ENCODE measurements at regions not wholly inside any gene's neighbourhood (a gene's known extent, or its start where the extent isn't known, plus 50 kb on each side); places are given as distances from the start of the nearest gene placed in this dataset.

GRCh38 chr22:48944433-48944750 is 883.3 kb downstream of the BRD1 start:
- no peak for DNase-seq (ENCODE audit: low read depth in 2 of 2)

DNA sequence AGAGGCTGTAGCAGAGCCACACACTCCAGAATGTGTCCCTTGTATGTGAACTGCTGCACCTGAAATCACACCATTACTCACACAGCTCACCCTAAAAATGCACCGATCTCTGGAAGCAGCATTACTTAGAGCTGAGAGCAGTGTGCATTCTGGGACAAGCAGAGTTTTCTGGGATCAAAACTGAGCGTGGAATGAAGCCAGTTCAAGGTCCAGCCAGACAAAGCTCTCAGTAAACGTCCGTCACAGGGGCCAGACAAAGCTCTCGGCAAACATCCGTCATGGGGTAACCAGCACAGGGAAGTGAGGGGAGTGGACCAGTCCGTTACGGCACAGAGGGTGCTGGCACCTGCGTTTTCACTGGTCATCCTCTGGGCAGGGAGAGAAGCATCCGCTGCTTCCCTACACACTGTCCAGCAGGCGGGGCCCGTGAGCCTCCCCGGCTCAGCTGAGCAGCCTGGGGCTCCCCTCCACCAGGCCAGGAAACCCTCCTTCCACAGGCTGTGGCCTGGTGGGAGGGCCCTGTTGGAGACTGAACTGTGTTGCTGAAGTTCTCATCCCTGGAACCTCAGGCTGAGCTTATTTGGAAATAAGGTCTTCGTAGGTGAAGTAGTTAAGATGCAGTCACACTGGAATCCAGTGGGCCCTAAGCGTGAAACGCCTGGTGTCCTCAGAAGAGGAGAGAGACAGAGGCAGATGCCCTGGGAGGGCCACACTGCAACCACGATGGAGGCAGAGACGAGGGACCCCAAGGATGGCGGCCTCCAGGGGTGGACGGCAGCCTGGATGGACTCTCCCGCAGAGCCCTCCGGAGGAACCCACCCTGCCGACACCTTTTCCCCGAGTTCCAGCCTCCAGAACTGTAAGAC is 883.9 kb downstream of the BRD1 start:
- no peak for DNase-seq (ENCODE audit: low read depth in 2 of 2)

DNA sequence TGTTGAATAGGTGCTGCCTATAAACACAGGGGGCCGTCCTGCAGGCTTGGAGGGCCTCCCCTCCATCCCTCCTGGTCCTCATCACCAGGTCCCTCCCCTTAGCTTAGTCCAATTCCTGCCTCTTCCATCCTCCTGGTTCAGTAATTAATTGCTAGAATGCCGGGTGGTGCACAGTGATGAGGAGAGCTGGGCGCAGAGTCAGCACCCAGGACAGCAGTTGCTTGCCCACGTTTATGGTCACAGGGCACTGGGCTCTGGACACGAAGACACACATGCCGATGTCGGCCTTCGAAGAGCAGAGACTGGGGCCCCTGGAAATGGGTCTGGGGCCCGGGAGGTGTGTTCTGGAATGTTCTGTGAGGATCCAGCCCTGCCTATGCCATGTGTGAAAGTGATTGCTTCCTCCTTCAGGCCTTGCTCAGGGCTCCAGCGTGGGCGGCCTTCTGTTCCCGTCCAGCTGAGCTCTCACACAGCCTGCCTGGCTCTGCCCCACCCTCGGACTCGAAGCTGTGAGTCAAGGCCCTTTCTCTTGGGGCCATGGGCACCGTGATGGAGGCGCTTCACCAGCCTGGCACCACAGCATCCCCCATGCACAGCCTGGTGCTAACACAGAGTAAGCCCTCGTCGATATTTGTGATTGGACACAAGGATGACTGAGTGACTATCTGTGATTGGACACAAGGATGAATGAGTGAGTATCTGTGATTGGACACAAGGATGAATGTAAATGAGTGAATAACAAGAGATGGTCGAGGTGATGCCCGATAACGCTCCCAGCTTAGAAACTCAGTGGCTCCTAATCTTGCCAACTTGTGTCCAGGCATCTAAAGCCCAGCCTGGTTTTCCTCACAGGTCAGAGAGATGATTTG is 884.7 kb downstream of the BRD1 start:
- DNase-seq (ENCODE audit: low read depth in 2 of 2), result no peak

DNA sequence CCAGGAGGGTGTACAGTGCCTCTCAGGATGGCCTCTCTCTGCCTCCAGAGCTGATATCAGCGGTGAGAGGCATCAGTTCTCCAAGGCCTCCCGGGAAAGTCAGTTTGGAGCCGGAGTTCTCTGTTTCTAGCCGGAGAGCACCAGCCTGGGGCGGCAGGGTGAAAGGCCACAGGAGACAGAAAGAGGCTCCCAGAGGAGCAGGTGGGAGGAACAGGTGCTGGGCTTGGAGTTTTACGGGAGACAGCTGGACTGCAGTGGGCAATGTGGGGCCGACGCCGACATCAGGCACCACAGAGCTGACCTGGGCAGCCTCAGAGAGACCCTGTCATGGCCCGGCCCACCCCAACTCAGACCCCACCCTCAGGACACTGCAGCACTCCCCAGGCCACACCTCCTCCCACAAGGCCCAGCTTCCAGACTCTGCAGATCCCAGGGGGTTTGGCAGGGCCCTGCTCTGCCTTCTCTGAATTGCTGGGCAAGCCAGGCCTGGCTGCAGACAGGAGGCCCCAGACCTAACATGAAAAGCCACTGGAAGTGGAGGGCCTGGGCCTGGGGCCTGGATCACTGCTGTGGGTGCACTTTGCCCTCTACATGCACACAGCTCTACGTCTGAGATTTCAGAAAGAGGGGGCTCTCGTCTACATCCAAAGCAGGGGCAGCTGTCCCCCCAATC is 885.6 kb downstream of the BRD1 start:
- DNase-seq (ENCODE audit: low read depth in 2 of 2), result no peak

DNA sequence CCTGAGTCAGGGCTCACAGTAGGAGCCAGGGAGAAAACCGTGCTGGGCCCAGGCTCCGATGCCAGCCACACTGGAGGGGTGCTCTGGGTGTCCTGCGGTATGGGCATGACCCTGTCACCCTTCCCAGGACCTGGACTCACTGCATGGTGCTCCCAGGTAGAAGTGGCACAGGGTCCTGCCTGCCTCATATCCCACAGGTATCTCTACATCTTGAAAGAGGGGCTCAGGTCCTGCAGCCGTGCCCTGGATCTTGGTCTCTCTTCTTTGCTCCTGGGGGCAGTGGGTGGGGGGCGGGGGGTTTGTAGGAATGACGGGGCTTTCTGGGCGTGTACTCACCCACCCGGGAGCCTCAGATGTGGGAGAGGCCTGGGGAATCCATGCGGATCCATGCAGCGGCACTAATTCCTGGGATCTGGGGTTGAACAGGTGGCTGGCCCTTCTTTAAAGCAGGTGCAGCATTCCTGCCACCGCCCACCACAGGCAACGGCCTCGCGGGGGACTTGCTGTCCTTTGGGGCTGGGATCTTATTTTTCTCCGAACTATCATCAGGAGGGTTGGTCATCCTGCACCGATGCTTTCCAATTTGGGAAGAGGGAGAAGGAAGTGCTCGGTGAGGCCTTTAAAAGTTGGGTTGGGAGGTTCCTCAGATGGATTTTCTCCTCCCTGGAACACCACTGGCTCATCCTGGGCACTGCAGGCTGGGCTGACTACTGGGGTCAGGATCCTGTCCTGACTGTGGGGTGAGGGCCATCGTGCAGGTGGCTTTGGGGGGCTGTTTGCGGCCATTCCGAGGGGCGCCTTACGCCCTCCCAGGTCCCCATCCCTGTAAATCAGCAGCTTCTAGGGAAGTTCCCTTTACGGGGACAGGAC is 886.4 kb downstream of the BRD1 start:
- DNase-seq (ENCODE audit: low read depth in 2 of 2), result no peak

GRCh38 chr22:48940266-48941032 is 887.2 kb downstream of the BRD1 start:
- DNase-seq (ENCODE audit: low read depth in 2 of 2), result no peak

DNA sequence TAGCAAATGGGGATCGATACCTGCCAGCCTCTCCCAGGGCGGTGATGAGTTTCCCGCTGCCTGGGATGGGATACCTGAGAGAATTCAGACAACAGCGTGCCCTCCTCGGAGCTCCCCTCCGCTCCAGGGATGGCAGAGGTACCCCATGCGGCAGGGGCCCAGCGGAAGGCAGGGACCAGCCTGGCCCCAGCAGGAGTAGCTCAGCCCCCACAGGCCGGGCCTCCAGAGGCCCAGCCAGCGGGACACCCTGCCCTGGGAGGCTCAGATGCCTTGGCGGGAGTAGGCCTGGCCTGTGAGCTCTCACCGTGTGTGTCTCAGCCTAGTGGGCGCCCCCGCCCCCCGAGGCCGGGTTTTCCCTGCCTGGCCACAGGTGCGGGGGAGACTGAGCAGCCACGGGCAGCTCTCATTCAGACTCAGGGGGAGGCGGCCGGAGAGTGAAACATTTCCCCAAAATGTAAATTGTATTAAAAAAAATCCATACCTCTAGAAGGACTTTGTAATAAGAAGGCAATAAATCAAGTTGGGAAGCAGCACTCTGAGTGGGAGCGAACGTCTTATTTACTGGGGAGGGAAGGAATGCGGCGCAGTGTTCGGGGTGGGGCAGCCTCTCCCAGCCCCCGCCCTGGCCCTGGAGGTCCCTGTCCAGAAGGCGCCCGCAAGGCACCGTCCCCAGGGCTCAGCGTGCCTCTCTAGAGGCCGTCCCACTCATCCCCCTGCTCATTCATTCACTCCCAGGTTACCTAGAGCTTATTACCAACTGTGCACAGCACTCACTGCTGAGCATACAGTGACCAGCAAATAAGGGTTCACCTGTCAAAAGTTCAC is 888.0 kb downstream of the BRD1 start:
- DNase-seq (ENCODE audit: low read depth in 2 of 2), result no peak

DNA sequence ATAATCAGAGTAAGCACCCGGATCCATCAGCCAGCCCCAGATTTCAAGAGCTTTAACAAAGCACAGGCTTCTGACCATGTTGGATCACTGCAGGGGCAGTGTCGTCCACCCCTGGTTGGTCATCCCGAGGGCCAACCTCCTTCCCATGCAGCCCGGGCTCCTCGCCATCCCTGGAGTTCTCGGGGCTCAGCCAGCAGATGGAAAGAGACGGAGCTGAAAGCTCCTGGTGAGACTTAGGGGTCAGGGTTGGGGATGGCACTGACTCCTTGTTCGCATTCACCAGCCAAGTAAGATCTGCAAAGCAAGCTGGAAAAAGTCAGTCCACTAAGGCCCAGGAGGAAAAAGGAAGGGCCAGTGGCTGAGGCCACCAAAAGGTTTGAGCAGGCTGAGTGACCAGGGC is 888.9 kb downstream of the BRD1 start:
- DNase-seq (ENCODE audit: low read depth in 2 of 2), result no peak

GRCh38 chr22:48937032-48937639 is 890.5 kb downstream of the BRD1 start:
- no peak for DNase-seq (ENCODE audit: low read depth in 2 of 2)

DNA sequence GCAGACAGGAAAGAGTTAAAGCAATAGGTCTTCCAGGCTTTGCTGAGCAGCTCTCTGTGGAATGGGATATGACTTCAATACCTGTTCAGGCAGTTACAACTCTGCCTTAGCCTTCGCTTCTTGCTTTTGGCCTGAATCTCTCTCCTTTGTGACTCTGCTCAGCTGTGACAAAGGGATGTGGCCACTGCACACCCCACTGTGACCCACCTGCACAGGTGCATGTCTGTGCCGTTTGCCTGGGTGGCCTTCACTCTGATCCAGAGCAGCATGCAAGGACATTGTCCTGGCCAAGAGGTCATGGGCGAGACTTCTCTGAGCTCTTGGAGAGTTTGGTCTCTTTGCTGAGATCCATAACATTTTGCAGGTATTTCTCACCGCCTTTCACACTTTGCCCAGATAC is 891.3 kb downstream of the BRD1 start:
- DNase-seq (ENCODE audit: low read depth in 2 of 2), result no peak

DNA sequence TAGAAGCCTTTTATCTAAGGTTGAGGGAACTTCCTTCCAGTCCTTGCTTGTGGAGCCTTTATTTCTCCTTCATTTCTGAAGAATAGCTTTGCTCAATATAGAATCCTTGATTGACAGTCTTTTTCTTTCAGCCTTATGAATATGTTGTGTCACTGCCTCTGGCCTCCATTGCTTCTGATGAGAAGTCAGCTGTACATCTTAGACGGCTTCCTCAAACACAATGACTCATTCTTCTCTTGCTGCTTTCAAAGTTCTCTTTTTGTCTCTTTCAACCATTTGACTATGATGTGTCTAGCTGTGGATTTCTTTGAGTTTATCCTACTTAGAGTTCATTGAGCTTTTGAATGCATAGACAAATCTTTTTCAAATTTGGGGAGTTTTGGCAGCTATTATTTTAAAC is 893.2 kb downstream of the BRD1 start:
- DNase-seq (ENCODE audit: low read depth in 2 of 2), result no peak

DNA sequence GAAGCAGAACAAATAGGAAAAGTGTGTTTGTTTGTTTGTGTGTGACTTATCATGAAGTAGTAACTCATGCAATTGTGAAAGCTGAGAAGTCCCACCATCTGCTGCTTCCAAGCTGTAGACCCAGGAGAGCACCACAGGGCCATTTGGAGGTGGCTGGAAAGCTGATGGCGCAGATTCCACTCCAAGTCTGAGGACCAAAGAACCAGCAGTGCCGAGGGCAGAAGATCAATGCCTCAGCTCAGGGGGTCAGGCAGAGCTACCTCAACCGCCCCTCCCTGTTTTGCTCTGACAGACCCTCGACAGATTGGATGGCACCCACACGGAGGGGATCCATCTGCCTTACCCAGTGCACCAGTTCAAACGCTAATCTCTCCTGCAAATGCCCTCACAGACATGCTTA is 896.2 kb downstream of the BRD1 start:
- DNase-seq (ENCODE audit: low read depth in 2 of 2), result no peak

DNA sequence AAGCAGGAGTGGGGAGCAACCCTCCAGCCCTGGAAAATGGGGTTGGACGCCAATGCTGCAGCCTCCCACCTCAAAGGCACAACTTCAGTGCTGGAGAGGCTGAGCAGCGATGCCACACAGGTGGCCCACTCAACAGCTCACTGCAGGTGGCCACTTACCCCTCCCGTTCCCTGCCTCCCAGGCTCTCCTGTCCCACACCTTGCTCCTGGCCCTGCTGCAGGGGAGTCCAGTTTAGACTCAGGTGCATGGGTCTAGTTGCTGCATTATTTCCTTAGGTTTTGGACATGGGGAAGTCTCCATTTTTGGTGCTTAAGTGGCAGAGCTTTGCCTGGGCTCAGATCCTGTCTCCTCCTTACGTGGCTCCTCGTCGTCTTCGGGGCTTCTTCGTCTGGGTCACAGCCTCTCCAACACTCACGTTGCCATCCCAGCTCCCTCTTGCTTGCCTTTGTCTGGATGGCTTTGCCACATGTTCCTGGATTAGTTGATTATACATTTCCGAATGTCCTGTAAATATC is 898.3 kb downstream of the BRD1 start:
- DNase-seq (ENCODE audit: low read depth in 2 of 2), result no peak

DNA sequence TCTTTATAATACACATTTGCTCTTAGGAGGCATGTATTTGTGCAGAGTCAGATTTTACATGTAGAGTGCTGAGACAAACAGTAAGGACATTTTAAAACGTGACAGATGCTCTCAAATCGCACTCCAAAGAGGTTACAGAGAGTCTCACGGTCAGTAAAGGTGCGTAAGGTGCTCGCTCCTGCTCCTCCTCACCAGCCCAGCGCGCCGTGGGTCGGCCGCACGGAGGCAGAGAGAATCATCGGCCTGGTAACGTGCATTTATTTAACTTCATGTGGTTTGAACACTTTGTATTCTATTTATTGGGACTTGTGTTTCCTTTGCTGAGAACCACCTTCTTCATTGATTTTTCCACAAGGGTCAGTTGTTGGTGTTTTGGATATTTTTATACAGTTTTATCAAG is 900.1 kb downstream of the BRD1 start:
- no peak for DNase-seq (ENCODE audit: low read depth in 2 of 2)

DNA sequence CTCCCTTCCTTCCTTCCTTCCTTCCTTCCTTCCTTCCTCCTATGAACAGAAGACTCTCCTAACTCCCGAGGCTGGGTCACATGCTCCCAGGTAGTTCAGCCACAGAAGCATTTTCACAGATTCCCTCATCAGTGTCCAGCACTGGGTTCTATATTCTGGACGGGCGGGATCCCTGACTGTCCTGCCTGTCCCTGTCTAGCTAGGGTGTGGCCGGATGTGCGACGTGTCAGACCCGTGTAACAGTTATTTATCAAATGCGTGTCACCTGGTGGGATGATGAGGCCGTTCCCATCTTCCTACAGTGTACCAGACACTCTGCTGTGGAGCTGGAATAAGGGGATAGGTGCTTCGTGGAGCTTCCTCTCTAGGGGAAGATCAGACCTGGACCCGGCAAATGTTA is 901.0 kb downstream of the BRD1 start:
- DNase-seq (ENCODE audit: low read depth in 2 of 2), result no peak

- no peak for DNase-seq (ENCODE audit: low read depth in 2 of 2)
These were observed 901.5 kb downstream of the BRD1 start for GRCh38 chr22:48926136-48926535.

DNA sequence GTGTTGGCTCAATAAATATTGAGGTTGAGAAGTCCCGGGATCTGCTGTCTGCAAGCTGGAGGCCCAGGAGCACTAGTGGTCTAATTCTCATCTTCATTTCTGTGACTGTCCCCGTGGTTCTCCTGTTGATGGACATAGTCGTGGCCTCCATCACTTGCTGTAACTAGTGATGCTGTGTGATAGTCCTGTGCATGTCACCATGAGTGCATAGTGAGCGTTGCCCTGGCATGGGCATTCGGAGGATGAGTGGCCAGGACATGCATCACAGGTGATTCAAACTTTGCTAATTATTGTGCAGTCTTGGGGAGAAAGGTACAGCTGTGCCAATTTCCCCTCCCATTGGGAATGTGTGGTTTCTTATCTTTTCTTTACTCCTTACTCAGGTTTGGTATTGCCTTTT is 902.2 kb downstream of the BRD1 start:
- no peak for DNase-seq (ENCODE audit: low read depth in 2 of 2)

DNA sequence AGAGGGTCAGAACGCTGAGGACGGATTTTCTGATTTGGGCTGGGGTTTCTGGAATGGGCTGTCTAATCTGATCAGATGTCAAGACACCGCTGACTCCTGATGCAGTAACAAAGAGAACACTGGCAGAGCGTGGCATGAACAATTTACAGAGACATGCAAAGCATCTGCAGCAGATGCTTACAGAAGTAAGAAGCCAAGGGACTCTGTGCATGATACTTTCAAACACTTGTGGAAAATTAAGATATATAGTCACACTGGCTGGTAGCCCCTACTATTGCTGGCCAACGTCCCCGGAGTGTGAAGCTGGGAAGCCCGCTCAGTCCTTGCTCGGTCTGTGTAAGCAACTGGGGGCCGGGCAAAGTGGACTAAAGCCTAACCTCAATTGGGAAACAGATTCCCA is 903.7 kb downstream of the BRD1 start:
- DNase-seq (ENCODE audit: low read depth in 2 of 2), result no peak

DNA sequence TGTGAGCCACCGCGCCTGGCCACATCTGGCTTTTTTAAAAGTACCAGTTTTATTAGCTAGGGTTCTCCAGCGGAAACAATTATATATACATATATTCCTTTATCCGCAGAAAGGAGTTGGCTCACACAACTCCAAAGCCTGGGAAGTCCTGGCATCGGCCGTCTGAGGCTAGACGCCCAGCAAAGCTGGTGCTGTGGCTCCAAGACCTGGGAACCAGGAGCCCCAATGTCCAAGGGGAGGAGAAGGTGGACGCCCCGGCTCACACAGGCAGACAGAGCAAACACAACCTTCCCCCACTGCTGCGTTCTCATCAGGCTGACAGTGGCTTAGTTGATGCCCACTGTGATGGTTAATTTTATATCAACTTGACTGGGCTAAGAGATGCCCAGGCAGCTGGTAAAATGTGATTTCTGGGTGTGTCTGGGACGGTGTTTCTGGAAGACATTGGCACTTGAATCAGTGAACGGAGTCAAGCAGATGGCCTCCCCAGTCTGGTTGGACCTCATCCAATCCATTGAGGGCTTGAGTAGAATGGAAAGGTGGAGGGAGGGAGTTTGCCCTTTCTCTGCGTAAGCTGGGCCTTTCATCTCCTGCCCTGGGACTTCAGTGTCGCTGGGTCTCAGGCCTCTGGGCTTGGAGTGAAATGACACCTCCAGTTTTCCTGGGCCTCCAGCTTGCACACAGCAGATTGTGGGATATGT is 904.4 kb downstream of the BRD1 start:
- no peak for DNase-seq (ENCODE audit: low read depth in 2 of 2)
